Endothelial cell of umbilical vein (primary cell): ENCODE measurements at regions not wholly inside any gene's neighbourhood (a gene's known extent, or its start where the extent isn't known, plus 50 kb on each side); places are given as distances from the start of the nearest gene placed in this dataset.

Experiments
- CTCF ChIP-seq, 2 donors: IDR thresholded peaks; 1 replicate in 1 of 2; 2 replicates in 1 of 2; pipeline ENCODE4 v1.5.1; 2011; ENCODE audit warnings: low read length in 2 of 2, mild to moderate bottlenecking in 2 of 2, moderate library complexity in 2 of 2, control low read depth in 1 of 2, inconsistent platforms in 1 of 2, low read depth in 1 of 2; ENCODE audit not compliant: insufficient read depth in 1 of 2; ENCODE audit errors: extremely low read depth in 1 of 2
- EZH2 ChIP-seq: IDR thresholded peaks from 2 replicates; pipeline ENCODE4 v1.6.1; 2012; ENCODE audit warnings: borderline replicate concordance, low read depth, mild to moderate bottlenecking, moderate library complexity, low read length, inconsistent platforms; ENCODE audit not compliant: severe bottlenecking
- FOS ChIP-seq: IDR thresholded peaks from 2 replicates; pipeline ENCODE4 v1.6.1; 2011; ENCODE audit warnings: mild to moderate bottlenecking, low read length, moderate library complexity, borderline replicate concordance; ENCODE audit not compliant: insufficient read depth
- GATA2 ChIP-seq: IDR thresholded peaks from 2 replicates; pipeline ENCODE4 v1.7.0; 2011; ENCODE audit warnings: low read depth, mild to moderate bottlenecking, moderate library complexity, mixed read lengths, low read length; ENCODE audit not compliant: insufficient read length, insufficient read depth
- JUN ChIP-seq: IDR thresholded peaks from 2 replicates; pipeline ENCODE4 v1.6.1; 2011; ENCODE audit warnings: borderline replicate concordance, low read depth; ENCODE audit not compliant: insufficient read length, insufficient read depth
- MAX ChIP-seq: IDR thresholded peaks from 2 replicates; pipeline ENCODE4 v1.6.1; 2011; ENCODE audit not compliant: insufficient read depth, insufficient read length
- MYC ChIP-seq: IDR thresholded peaks from one replicate; pipeline ENCODE4 v1.6.1; 2011; ENCODE audit warnings: mild to moderate bottlenecking, low read depth, low read length
- POLR2A ChIP-seq: IDR thresholded peaks from 2 replicates; pipeline ENCODE4 v1.6.1; 2012; ENCODE audit warnings: low read depth, mild to moderate bottlenecking, control low read depth, low read length
- POLR2AphosphoS5 ChIP-seq: IDR thresholded peaks from 2 replicates; pipeline ENCODE4 v1.6.1; 2012; ENCODE audit warnings: low read depth, mild to moderate bottlenecking, control low read depth, low read length, moderate library complexity; ENCODE audit not compliant: insufficient read depth

- TF ChIP-seq MYC: no peak
- TF ChIP-seq CTCF (IDR thresholded peaks at IDR 0.05; ENCODE audit: extremely low read depth in 1 of 2, insufficient read depth in 1 of 2, low read depth in 1 of 2, low read length in 2 of 2): no peak
- no peak for TF ChIP-seq POLR2A
- no peak for TF ChIP-seq MAX
- no peak for TF ChIP-seq EZH2
- TF ChIP-seq FOS: no peak
- TF ChIP-seq POLR2AphosphoS5: no peak
- no peak for TF ChIP-seq GATA2
- TF ChIP-seq JUN: no peak
Measured at GRCh38 chr20:24138196-24138857, 149.7 kb upstream of the GGTLC1 start.
